ENCODE measurements at regions not wholly inside any gene's neighbourhood (a gene's known extent, or its start where the extent isn't known, plus 50 kb on each side); places are given as distances from the start of the nearest gene placed in this dataset.

- Histone ChIP-seq H3K4me2 (ENCODE audit: insufficient read depth, low read length) (no peak overlapping the region), H3K9me3 (ENCODE audit: low read depth, low read length) (peaks cover 1% of the 10 kb centered on the region), H3K4me3 (ENCODE audit: insufficient read depth, low read length) (no peak overlapping the region), H3K36me3 (ENCODE audit: insufficient read depth, low read length) (no peaks in the 10 kb centered on the region), H3K27me3 (ENCODE audit: insufficient read depth, low read length) (no peaks in the 10 kb centered on the region), H3K27ac (ENCODE audit: low read depth, low read length) (no peak overlapping the region), H3K79me2 (ENCODE audit: insufficient read depth, low read length) (no peaks in the 10 kb centered on the region), H3K4me1 (ENCODE audit: insufficient read depth, low read length) (no peaks in the 10 kb centered on the region), H2AFZ (ENCODE audit: low read length) (no peak overlapping the region), H4K20me1 (ENCODE audit: insufficient read depth, low read length) (no peaks in the 10 kb centered on the region)
- TF ChIP-seq, protein P1, sequence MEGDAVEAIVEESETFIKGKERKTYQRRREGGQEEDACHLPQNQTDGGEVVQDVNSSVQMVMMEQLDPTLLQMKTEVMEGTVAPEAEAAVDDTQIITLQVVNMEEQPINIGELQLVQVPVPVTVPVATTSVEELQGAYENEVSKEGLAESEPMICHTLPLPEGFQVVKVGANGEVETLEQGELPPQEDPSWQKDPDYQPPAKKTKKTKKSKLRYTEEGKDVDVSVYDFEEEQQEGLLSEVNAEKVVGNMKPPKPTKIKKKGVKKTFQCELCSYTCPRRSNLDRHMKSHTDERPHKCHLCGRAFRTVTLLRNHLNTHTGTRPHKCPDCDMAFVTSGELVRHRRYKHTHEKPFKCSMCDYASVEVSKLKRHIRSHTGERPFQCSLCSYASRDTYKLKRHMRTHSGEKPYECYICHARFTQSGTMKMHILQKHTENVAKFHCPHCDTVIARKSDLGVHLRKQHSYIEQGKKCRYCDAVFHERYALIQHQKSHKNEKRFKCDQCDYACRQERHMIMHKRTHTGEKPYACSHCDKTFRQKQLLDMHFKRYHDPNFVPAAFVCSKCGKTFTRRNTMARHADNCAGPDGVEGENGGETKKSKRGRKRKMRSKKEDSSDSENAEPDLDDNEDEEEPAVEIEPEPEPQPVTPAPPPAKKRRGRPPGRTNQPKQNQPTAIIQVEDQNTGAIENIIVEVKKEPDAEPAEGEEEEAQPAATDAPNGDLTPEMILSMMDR (IDR thresholded peaks at IDR 0.05; ENCODE audit: extremely low read depth, low read depth, low read length): no peak
- DNase-seq (ENCODE audit: insufficient read length, low spot score, missing footprints): no peak
Measured at GRCh38 chr14:28130610-28131284, 635.8 kb upstream of the FOXG1 start.

DNA sequence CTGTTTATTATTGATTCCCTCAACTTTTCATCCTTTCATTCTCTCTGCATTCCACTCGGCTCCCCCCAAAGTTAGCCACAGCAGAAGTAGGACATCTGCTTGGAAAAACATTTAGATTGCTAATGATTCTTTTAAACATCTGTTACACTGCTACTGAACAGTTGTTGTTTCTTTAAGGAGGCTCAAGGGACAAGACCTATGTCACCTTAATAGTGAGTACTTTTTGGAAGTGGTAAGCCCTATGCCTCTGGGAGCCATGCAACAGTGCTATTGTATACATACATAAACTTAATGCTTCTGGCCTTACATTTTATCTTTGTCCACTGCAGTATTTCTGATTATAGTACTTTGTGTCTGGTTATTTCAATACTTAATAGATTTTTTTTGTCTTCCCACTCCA, 628.2 kb upstream of the FOXG1 start:
- no peak overlapping the region for H3K27ac ChIP-seq (ENCODE audit: low read depth, low read length)
- H3K79me2 ChIP-seq (ENCODE audit: insufficient read depth, low read length): no peaks in the 10 kb centered on the region
- H2AFZ ChIP-seq (ENCODE audit: low read length): no peak overlapping the region
- TF ChIP-seq, protein P1 (IDR thresholded peaks at IDR 0.05; ENCODE audit: extremely low read depth, low read depth, low read length): no peak
- H3K4me3 ChIP-seq (ENCODE audit: insufficient read depth, low read length): no peak overlapping the region
- H4K20me1 ChIP-seq (ENCODE audit: insufficient read depth, low read length): no peaks in the 10 kb centered on the region
- no peaks in the 10 kb centered on the region for H3K4me1 ChIP-seq (ENCODE audit: insufficient read depth, low read length)
- H3K9me3 ChIP-seq (ENCODE audit: low read depth, low read length): peaks cover 3% of the 10 kb centered on the region
- no peak for DNase-seq (ENCODE audit: insufficient read length, low spot score, missing footprints)
- no peaks in the 10 kb centered on the region for H3K27me3 ChIP-seq (ENCODE audit: insufficient read depth, low read length)
- H3K36me3 ChIP-seq (ENCODE audit: insufficient read depth, low read length): no peaks in the 10 kb centered on the region
- no peak overlapping the region for H3K4me2 ChIP-seq (ENCODE audit: insufficient read depth, low read length)

GRCh38 chr14:28141662-28142061, 624.9 kb upstream of the FOXG1 start:
- H3K9me3 ChIP-seq (ENCODE audit: low read depth, low read length): peaks cover 3% of the 10 kb centered on the region

DNA sequence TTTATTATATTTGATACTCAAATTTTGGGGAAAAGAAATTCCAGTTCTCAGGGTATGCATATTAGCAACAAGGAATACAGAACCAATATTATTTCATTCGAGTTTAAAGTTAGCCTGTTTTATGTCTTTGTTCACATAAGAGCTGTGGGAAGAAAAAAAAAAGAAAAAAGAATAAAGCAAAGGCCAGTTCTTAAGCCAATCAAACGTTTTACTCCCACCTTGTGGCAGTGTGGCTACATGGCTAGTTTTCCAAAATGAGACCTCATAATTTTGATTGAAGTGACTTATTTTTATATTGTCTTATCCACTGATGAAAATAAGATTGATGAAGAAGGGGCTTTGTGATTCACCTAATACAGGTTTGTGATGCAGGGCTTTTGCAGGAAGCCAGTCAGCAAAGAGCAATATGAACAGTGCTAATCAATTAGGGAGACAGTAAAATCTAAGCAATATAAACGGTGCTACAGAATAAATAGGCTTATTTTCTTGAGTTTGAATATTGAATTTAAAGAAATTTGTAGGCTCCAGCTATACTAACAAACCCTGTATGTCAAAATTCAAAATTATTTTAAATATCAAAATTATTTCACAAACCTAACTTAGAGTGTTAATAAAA, 624.1 kb upstream of the FOXG1 start:
- TF ChIP-seq, protein P1 (IDR thresholded peaks at IDR 0.05; ENCODE audit: extremely low read depth, low read depth, low read length): no peak
- no peak overlapping the region for H3K27ac ChIP-seq (ENCODE audit: low read depth, low read length)
- H3K4me3 ChIP-seq (ENCODE audit: insufficient read depth, low read length): no peak overlapping the region
- no peak overlapping the region for H2AFZ ChIP-seq (ENCODE audit: low read length)
- H3K9me3 ChIP-seq (ENCODE audit: low read depth, low read length): peaks cover 5% of the 10 kb centered on the region
- no peaks in the 10 kb centered on the region for H3K36me3 ChIP-seq (ENCODE audit: insufficient read depth, low read length)
- H3K4me2 ChIP-seq (ENCODE audit: insufficient read depth, low read length): no peak overlapping the region
- H3K27me3 ChIP-seq (ENCODE audit: insufficient read depth, low read length): no peaks in the 10 kb centered on the region
- no peaks in the 10 kb centered on the region for H4K20me1 ChIP-seq (ENCODE audit: insufficient read depth, low read length)
- no peak for DNase-seq (ENCODE audit: insufficient read length, low spot score, missing footprints)
- H3K79me2 ChIP-seq (ENCODE audit: insufficient read depth, low read length): no peaks in the 10 kb centered on the region
- no peaks in the 10 kb centered on the region for H3K4me1 ChIP-seq (ENCODE audit: insufficient read depth, low read length)

More at GRCh38 chr14:28141662-28142061, 624.9 kb upstream of the FOXG1 start:
- no peak overlapping the region for H3K4me3 ChIP-seq (ENCODE audit: insufficient read depth, low read length)
- no peaks in the 10 kb centered on the region for H4K20me1 ChIP-seq (ENCODE audit: insufficient read depth, low read length)
- TF ChIP-seq, protein P1 (IDR thresholded peaks at IDR 0.05; ENCODE audit: extremely low read depth, low read depth, low read length): no peak
- no peak overlapping the region for H3K27ac ChIP-seq (ENCODE audit: low read depth, low read length)
- H2AFZ ChIP-seq (ENCODE audit: low read length): no peak overlapping the region
- DNase-seq (ENCODE audit: insufficient read length, low spot score, missing footprints): no peak
- H3K27me3 ChIP-seq (ENCODE audit: insufficient read depth, low read length): no peaks in the 10 kb centered on the region
- H3K4me1 ChIP-seq (ENCODE audit: insufficient read depth, low read length): no peaks in the 10 kb centered on the region
- H3K36me3 ChIP-seq (ENCODE audit: insufficient read depth, low read length): no peaks in the 10 kb centered on the region
- no peak overlapping the region for H3K4me2 ChIP-seq (ENCODE audit: insufficient read depth, low read length)
- H3K79me2 ChIP-seq (ENCODE audit: insufficient read depth, low read length): no peaks in the 10 kb centered on the region
